Choroid plexus epithelial cell (primary cell): ENCODE measurements at regions not wholly inside any gene's neighbourhood (a gene's known extent, or its start where the extent isn't known, plus 50 kb on each side); places are given as distances from the start of the nearest gene placed in this dataset.
A peak's percentile ranks its signal among the peaks of the same experiment; 100 is the strongest.
"Not testable (repeated sequence)": the region's sequence is repeated elsewhere in the genome, so short reads cannot be mapped to it uniquely, and the experiment has no call there.

Experiments
- DNase-seq: peaks from one replicate; pipeline ENCODE4 v3.0.0-alpha.2; 2010; ENCODE audit warnings: low read depth
- H3K4me3 ChIP-seq: 2 replicates; pipeline ENCODE4 v1.5.1; 2011; ENCODE audit warnings: low read depth, mild to moderate bottlenecking, control low read depth, low read length, moderate library complexity
- TF ChIP-seq, protein P1 (sequence below): conservative IDR thresholded peaks from 2 replicates; pipeline ENCODE4 v1.5.1; 2011; ENCODE audit warnings: low read depth, mild to moderate bottlenecking, control low read depth, inconsistent platforms, low read length, moderate library complexity

DNA sequence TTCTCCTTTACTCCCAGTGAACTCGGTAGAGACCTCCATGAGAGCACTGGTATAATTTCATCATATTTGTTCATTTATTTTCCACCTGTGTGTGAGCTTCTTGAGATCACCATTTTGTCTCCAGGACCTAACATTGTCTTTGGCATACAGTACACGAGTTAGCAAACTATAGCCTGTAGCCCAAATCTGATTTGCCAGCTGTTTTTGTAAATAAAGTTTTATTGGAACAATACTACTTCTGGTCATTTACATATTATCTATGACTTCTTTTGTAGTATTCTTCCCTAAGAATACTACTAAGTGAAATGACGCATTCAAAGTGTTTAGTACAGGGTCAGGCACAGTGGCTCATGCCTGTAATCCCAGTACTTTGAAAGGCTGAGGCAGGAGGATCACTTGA lies 449.5 kb downstream of the PLPP3 start:
- TF ChIP-seq, protein P1, sequence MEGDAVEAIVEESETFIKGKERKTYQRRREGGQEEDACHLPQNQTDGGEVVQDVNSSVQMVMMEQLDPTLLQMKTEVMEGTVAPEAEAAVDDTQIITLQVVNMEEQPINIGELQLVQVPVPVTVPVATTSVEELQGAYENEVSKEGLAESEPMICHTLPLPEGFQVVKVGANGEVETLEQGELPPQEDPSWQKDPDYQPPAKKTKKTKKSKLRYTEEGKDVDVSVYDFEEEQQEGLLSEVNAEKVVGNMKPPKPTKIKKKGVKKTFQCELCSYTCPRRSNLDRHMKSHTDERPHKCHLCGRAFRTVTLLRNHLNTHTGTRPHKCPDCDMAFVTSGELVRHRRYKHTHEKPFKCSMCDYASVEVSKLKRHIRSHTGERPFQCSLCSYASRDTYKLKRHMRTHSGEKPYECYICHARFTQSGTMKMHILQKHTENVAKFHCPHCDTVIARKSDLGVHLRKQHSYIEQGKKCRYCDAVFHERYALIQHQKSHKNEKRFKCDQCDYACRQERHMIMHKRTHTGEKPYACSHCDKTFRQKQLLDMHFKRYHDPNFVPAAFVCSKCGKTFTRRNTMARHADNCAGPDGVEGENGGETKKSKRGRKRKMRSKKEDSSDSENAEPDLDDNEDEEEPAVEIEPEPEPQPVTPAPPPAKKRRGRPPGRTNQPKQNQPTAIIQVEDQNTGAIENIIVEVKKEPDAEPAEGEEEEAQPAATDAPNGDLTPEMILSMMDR: no peak
- H3K4me3 ChIP-seq: no peak overlapping the region
- no peak for DNase-seq

DNA sequence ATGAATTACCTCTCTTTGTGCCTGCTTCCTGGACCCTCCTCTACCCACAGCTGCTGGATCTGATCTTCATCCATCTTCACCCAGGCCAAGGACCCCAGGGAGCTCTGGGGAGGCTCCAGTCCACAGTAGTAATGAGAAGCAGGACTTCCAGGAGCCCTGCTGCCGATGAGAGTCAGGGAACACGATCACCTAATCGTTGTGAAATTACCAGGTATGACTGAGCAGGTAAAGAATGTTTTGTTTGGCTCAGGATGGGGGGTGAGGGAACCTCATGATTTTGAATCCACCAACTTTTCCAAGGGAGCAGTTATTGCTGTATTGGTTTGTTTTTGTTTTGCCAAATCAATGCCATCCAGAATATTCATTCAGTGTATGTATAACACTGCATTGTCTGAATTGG lies 454.0 kb downstream of the PLPP3 start:
- TF ChIP-seq, protein P1: no peak
- no peak for DNase-seq
- no peak overlapping the region for H3K4me3 ChIP-seq

DNA sequence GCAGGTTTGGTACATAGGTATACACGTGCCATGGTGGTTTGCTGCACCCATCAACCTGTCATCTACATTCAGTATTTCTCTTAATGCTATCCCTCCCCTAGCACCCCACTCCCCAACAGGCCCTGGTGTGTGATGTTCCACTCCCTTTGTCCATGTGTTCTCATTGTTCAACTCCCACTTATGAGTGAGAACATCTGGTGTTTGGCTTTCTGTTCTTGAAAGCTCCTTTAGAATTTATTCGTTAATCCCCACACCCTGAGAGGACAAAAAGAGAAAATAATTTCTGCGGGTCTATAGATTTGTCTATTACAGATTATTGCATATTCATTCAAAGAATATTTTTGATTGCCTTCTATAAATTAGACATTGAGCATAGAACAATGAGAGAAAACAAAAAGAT lies 455.5 kb downstream of the PLPP3 start:
- DNase-seq: no peak
- H3K4me3 ChIP-seq: no peak overlapping the region
- TF ChIP-seq, protein P1: no peak

DNA sequence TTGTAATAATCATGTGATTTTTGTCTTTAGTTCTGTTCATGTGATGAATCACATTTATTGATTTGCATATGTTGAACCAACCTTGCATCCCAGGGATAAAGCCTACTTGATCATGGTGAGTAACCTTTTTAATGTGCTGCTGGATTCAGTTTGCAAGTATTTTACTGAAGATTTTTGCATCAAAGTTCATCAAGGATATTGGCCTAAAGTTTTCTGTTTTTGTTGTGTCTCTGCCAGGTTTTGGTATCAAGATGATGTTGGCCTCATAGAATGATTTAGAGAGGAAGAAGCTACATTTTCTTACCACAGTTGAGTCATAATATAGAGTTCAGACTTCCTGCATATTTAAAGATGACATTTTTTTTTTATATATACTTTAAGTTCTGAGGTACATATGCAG lies 455.9 kb downstream of the PLPP3 start:
- DNase-seq: peak; percentile 43
- TF ChIP-seq, protein P1: no peak
- no peak overlapping the region for H3K4me3 ChIP-seq

DNA sequence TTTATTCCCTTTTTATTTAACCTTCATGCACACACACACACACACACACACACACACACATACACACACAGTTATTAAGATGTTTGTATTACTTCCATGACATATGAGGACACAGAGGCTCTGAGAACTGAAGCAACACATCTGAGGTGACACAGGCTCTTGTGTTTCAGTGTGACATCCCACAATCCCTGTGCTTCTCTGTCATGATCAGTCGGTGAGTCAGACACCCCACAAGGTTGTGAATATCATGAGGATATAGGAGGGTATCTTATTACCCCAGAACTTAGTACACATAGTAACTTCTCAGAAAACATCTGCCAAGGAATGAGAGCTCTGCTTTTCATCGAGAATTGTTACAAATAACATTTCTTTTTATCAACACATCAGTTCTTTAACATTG lies 459.3 kb downstream of the PLPP3 start:
- no peak overlapping the region for H3K4me3 ChIP-seq
- peak; percentile 61 for DNase-seq
- TF ChIP-seq, protein P1: no peak

DNA sequence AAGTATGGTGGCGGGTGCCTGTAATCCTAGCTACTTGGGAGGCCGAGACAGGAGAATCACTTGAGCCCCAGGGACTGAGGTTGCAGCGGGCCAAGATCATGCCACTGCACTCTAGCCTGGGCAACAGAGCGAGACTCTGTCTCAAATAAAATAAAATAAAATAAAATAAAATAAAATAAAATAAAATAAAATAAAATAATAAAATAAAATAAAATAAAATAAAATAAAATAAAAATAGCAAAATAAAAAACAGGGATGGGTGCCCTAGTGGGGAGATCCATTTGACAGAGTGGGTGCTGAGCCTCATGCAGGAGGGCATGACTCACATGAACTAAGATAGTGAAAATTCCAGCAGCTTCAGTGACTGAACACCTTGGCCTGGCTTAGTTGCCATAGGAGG lies 460.7 kb downstream of the PLPP3 start:
- not testable (repeated sequence) for H3K4me3 ChIP-seq, DNase-seq

DNA sequence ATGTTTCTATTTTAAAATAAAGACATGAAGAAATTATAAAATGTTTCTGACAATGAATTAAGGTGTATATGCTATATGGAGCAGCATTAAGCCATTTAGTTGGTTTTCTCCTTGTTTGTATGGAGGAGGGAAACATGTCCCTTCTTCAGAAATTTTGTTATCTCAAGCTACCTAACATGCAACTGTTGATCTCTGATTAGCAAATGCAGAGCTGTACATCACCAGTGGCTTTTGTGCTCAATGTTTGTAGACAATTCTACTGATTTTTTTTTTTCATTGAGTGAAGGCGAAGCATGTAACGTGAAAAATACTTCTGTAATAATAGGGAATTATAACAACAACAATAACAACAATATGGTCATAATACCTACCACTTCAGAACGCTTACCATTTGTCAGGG lies 463.7 kb downstream of the PLPP3 start:
- H3K4me3 ChIP-seq: no peak overlapping the region
- TF ChIP-seq, protein P1: no peak
- DNase-seq: no peak

DNA sequence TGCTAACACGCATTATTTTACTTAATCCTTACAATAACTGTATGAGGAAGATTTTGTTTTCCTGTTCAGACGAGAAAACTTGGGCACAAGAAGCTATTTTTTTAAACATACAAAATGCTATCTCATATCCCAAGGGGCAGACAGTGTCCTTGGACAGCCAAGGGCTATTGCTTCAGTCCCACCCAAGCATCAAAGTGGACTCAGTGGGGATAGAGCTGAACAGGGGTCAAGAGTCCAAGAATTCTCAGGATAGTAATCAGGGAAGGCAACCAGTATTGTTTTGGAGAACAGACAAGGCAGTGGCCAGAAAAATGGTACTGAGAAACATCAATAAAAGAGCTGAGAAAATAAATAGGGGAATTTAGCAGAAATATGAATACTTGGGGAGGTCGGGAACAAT lies 465.7 kb downstream of the PLPP3 start:
- no peak overlapping the region for H3K4me3 ChIP-seq
- TF ChIP-seq, protein P1: no peak
- no peak for DNase-seq
